HG02678 (cell line): ENCODE measurements at regions not wholly inside any gene's neighbourhood (a gene's known extent, or its start where the extent isn't known, plus 50 kb on each side); places are given as distances from the start of the nearest gene placed in this dataset.

Source experiments
- ATAC-seq: cut with Tn5 transposase; IDR thresholded peaks from one replicate; pipeline ENCODE4 v1.9.1; 2021; ENCODE audit warnings: mild to moderate bottlenecking, moderate library complexity; ENCODE audit not compliant: unreplicated experiment

DNA sequence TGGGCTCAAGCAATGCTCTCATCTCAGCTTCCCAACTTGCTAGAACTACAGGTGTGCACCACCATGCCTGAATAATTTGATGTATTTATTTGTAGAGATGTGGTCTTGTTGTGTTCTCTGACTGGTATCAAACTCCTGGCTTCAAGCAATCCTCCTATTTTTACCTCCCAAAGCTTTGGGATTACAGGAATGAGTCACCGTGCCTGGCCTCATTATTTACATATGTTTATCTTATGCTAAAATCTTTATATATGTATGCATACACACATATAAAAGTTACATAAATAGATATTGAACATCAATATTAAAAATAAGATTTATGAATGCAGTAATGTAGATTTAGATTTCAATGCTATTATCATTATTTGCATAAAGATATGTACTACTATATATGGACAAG lies 1634.5 kb upstream of the LRRTM3 start:
- no peak for ATAC-seq

DNA sequence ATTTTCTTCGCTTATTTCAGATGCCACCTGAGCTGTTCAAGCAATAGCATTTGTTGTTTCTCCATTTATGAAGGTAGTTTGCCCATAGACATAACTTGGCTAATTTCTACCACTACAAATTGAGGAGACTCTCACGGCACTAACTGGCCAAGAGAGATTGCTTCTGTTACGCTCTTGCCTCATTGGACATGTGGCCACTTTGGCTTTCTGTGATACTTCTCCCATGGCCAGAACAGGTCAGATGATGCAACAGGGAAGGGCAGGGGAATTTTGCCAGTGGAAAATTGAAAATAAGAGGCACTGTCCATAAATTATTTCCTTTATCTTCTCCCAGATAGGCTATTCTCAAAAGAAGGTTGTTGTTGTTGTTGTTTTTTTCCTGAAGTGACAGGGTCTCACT lies 1633.3 kb upstream of the LRRTM3 start:
- ATAC-seq, result no peak

DNA sequence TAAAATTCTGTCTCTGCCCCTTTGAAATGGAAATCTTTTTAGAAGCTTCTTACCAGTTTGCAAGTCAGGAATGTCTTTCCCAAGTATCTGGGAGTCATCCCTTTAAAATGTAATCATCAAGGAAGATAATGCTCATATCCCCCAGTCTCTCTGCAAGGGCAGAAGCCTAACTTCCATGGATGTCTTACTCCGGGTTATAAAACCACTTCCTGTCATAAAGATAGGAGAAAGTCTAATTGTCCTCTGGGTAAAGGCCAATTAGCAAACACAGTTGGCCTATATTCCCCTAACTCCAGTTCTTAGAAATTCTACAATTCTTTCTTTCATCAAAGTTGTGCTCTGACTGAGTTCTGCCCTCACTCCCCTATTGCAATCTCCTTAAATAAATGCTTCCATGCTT lies 1631.5 kb upstream of the LRRTM3 start:
- ATAC-seq, result no peak

GRCh38 chr10:65301181-65301580 lies 1624.7 kb upstream of the LRRTM3 start:
- ATAC-seq, result no peak

DNA sequence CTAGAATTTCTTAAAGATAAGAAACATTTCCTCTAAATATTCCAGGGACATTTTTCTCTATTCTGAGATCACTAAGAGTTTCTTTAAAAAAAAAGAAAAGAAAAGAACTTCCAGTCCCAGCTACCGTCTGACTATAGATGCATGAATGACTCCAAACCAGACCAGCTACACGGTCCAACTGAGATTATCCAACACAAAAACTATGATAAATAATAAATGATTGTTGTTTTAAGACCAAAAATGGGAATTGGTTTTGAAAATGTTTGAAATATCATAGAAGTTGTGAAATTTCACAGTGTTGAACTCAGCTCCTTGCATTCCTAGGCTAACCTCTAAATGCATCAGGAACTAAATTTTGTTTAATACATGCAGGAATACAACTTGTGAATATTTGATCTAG lies 1619.6 kb upstream of the LRRTM3 start:
- ATAC-seq, result no peak

DNA sequence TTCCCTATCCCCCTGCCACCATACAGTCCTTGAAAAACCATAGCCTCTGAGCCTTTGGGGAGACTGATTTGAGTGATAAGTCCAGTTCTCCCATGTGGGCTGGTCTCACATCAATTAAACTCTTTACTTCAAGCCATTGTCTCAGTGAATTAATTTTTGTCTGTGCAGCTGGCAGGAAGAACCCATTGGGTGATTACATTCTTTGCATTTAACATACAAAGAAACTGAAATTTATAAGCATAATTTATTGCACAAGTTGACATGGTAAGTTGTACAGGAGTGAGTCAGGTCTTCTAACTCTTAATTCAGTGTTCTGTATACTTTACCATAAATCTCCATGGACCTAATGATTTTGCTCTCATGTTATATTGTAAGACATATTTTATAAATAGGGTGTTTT lies 1613.0 kb upstream of the LRRTM3 start:
- ATAC-seq, result no peak

DNA sequence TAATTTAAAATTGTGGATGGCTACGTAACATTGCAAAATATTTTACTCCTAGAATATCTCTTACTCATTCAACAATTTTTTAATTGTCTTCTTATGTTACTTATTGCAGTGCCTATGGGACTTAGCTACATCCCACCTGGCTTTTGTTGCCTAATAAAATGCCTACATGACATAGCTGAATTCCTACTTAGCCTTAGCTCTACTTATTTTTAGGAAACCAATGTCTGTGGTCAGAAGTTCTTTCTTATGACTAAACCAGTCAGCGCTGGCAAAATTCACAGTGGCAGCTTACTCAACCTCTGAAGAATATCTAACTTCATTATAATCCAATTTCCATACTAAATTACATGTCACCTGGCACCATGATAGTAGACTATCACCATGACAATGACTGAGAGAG lies 1612.4 kb upstream of the LRRTM3 start:
- no peak for ATAC-seq

DNA sequence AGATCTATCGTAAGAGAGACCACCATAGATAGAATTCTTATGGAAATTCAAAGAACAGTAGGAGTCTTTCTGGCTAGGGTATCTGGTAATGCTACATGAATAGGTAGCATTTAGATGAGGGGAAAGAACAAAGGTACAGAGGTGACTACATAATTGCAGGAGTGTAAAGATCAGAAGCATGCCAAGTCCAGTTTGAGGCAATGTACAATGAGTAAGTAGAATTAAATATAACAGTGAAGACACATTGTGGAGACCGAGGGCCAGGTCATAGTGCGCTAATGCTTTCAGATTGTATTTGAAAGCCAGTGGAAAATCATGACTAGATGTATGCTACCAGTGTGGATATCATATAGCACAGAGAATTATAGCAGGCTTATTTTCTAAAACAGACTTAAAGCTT lies 1611.6 kb upstream of the LRRTM3 start:
- ATAC-seq, result no peak

- ATAC-seq, result no peak
Observed at GRCh38 chr10:65319493-65319892, 1606.3 kb upstream of the LRRTM3 start.

- ATAC-seq, result no peak
Observed at GRCh38 chr10:65320236-65321026, 1605.4 kb upstream of the LRRTM3 start.

DNA sequence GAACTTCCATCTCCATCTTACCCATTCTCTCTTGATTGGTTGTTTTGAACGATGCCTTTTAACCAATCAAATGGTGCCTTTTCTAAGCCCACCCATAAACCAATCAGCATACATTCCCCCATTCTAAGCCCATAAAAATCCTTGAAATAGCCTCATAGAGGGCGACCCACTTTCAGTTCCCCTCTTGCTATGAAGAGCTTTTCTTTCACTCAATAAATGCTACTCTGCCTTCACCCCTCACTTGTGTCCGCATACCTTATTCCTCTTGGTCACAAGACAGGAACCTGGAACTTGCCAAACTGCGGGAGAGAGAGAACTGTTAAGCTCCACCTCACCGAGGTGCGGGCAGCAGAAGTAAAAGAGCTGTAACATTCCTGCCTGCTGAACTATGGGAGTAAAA lies 1602.0 kb upstream of the LRRTM3 start:
- ATAC-seq, result no peak

DNA sequence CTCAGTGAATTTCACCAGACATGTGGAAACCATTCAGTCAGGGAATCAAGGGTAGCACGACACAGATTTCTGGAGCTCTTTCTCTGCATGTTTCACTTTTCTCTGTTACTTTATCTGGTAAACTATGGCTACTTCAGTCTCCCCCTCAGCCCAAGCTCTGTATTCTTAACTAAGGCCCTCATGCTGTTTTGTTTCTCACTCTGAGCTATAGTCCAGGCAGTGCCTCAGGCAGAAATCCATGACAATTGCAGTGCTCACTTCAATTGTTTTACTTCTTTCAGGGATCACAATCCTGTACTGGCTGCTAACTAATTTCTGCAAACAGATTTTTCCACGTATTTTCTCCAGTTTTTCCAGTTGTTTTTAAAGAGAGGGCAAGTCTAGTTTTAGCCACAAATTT lies 1599.9 kb upstream of the LRRTM3 start:
- no peak for ATAC-seq

GRCh38 chr10:65328486-65328885 lies 1597.3 kb upstream of the LRRTM3 start:
- ATAC-seq, result no peak

- no peak for ATAC-seq
Observed at GRCh38 chr10:65335311-65335710, 1590.5 kb upstream of the LRRTM3 start.

DNA sequence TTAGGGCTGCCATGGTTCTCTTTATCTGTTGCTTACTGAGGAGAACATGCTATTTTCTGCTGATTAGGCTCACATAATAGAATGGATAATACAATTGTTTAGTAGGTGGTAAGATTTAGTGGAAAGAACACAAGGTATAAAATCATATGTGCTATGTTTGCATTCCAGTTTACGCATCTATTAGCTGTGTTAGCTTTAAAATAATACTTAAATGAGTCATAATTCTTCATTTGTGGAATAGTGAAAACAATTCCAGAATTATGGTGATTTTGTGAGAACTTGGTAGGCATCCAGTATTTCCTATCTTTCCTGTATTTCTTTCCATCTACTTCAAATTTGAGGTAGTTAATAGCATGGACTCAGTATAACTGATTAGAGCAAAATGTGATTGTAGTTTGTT lies 1585.5 kb upstream of the LRRTM3 start:
- no peak for ATAC-seq

DNA sequence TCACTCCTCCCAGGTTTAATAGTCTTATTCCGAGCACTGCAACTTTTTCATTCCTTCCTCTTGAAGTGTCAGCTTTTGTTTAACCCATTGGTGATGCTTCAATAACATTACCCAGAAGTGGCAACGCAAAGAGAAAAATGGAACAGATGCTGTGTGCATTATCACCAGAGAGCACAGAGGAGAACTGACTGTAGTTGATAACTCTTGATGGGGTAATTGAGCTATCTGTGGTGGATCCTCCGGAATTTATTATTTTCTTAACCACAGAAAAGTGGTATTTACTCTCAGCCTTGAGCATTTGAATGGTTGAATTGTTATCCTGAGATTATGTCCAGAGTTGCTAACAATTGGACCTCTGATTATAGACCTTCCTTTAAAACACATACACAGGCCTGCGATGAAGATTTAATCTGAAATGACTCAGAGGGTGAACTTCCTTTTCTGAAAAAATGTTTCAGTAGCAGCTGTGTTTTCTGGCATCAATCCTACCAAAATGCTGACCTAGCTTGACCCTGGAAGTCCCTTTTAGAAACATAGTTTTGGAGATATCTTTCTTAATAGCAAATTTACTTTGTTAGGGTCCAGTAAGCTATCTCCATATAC lies 1584.4 kb upstream of the LRRTM3 start:
- ATAC-seq, result no peak

- no peak for ATAC-seq
Observed at GRCh38 chr10:65342245-65342644, 1583.6 kb upstream of the LRRTM3 start.

DNA sequence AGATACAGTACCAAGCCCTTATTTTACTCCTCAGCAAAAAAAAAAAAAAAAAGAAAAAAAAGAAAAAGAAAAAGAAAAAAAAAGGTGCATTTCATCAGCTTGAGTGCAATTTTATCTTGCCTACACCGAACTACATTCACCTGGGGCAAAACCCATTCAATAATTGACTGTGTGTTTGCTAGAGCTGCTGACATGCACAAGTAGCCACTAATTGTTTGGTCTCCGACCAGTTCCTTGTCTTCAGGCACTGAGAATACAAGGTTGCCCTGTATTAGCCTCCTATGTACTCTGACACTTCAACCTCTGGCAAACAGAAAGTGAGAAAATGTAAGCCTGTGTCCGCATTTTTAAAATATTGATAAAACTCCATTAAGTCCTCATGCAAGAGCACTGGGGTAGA lies 1579.4 kb upstream of the LRRTM3 start:
- ATAC-seq, result no peak

DNA sequence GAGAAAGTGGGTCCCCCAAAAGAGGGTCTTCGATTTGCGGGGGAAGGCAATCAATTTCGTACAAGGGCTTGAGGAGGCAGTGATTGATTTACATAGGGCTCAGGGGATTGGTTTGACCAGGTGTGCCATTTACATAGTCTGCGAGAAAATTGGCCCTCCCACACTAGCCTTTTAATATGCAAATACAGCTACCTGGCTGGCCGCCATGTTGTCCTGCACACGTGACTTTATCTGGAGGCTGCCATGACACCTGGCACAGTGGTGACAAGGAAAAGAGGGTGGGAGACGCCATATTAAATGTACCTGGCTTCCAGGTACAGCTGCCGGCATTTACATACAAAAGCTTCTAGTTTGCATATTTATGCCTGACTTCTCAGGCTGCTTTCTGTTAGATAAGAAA lies 1577.2 kb upstream of the LRRTM3 start:
- no peak for ATAC-seq

DNA sequence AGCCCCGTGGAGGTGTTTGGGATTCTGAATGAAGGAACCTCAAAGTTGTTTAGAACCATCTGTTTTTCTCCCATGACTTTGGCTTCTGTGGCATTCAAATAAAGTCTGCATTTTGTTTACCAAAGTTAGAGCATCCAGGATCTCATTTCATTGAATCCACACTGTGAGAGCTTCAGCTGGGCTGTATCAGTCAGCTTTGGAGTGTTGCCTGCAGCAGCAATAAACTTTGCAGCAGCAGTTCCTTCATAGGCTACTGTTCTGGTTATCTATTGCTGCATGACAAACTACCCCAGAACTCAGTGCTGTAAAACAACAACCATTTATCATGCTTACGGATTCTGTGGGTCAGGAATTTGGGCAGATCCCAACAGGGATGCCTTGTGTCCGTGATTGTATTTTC lies 1575.2 kb upstream of the LRRTM3 start:
- no peak for ATAC-seq

DNA sequence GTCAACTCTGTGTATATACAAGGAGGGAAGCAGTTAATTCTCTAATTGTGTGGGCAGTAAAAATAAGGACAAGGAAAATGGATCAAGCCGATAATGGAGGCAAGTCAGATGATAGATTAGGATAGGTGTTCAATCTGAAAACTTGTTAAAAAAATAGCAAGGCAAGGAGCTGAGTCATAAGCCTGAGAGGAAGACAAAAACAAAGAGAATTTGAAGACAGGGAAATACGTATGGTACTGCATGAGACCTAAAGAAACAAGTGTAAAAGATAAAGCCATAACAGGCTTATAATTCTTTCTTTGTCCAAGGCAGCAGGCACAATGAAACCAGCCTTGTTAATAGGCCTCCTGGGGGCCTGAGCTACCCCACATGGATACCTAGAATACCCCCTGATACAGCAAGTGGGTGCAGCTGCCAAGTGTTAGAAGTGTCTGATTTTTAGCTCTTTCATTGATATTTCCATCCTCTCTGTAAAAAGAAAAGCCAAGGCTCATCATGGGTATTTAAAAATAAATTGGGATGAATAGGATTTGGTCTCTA lies 1570.6 kb upstream of the LRRTM3 start:
- ATAC-seq, result no peak

GRCh38 chr10:65358565-65358964 lies 1567.3 kb upstream of the LRRTM3 start:
- ATAC-seq, result no peak

DNA sequence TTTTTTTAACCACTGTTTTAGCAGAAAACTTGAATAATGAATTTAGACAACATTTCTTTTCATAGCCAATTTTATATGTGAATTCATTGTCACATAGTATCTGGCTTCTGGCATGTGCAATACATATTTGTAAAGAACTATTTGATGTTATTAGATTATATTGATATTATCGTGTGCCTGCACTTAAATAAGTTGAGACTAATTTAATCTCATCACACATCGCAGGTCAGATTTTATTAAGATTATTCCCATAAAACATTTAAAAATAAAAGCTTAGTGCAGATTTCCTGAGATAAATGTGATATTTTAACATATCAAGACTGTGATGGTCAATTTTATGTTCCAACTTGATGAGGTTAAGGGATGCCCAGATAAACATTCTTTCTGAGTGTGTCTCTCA lies 1565.3 kb upstream of the LRRTM3 start:
- no peak for ATAC-seq
